Upper lobe of right lung (tissue), 1 donor: ENCODE measurements at regions not wholly inside any gene's neighbourhood (a gene's known extent, or its start where the extent isn't known, plus 50 kb on each side); places are given as distances from the start of the nearest gene placed in this dataset.

Experiments used
- ATAC-seq: fragments of 200-7000 bp; cut with Tn5 transposase; one replicate; pipeline ENCODE4 v1.9.1; 2020; ENCODE audit warnings: mild to moderate bottlenecking, moderate library complexity
- DNase-seq: peaks from one replicate; pipeline ENCODE4 v3.0.0-alpha.2; 2020
- H3K27ac ChIP-seq: fragments of 200-600 bp; one replicate; pipeline ENCODE4 v1.8.0; 2022
- H3K27me3 ChIP-seq: fragments of 200-600 bp; one replicate; pipeline ENCODE4 v1.8.0; 2022; ENCODE audit warnings: mild to moderate bottlenecking
- H3K36me3 ChIP-seq: fragments of 200-600 bp; one replicate; pipeline ENCODE4 v1.8.0; 2022
- H3K4me1 ChIP-seq: fragments of 200-600 bp; one replicate; pipeline ENCODE4 v1.8.0; 2022
- H3K4me3 ChIP-seq: fragments of 200-600 bp; one replicate; pipeline ENCODE4 v1.8.0; 2022; ENCODE audit warnings: mild to moderate bottlenecking
- H3K9me3 ChIP-seq: fragments of 200-600 bp; one replicate; pipeline ENCODE4 v1.8.0; 2022
- CTCF ChIP-seq: fragments of 200-600 bp; IDR thresholded peaks from one replicate; pipeline ENCODE4 v1.8.0; 2022; ENCODE audit warnings: antibody characterized with exemption
- intact Hi-C: fragments of 100-400 bp; cut with DNase I; formaldehyde crosslinking; loops from one replicate; pipeline ENCODE4 v1.11.0; 2022
- donor health status: DM: no; HTN: yes; CAD: no; lungs with severe emphysema.

DNA sequence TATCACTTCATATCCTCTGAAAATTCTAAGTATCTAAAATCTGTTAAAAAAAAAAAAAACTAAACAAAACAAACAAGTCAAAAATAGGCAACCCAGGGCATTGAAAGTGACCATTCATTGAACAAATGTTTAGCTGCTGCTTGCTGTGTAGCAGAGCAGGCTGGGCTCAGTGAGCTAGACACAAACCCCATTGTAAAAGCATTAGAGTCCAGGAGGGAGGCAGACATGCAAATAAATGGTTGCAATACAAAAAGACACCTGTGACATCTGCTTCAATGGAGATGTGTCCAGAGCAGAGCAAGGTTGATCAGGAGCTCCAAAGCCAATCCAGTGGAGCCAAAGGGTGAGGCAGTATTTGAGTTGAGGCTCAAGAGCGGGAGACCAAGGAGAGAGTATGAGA lies 267.3 kb upstream of the GATB start:
- H3K4me3 ChIP-seq: no peak overlapping the region
- no peaks in the 10 kb centered on the region for H3K9me3 ChIP-seq
- DNase-seq (no peak), ATAC-seq (no peak)
- no peak for TF ChIP-seq CTCF
- H3K4me1 ChIP-seq: no peaks in the 10 kb centered on the region
- intact Hi-C loops: no loop called here
- no peak overlapping the region for H3K27ac ChIP-seq
- H3K36me3 ChIP-seq: no peaks in the 10 kb centered on the region
- H3K27me3 ChIP-seq: no peaks in the 10 kb centered on the region

GRCh38 chr4:152024881-152025280 lies 264.1 kb upstream of the GATB start:
- H3K27ac ChIP-seq: no peak overlapping the region
- no peak overlapping the region for H3K4me3 ChIP-seq
- no peaks in the 10 kb centered on the region for H3K9me3 ChIP-seq
- TF ChIP-seq CTCF: no peak
- no peak for ATAC-seq
- intact Hi-C loops: no loop called here
- no peaks in the 10 kb centered on the region for H3K27me3 ChIP-seq
- H3K36me3 ChIP-seq: no peaks in the 10 kb centered on the region
- no peaks in the 10 kb centered on the region for H3K4me1 ChIP-seq
- no peak for DNase-seq

DNA sequence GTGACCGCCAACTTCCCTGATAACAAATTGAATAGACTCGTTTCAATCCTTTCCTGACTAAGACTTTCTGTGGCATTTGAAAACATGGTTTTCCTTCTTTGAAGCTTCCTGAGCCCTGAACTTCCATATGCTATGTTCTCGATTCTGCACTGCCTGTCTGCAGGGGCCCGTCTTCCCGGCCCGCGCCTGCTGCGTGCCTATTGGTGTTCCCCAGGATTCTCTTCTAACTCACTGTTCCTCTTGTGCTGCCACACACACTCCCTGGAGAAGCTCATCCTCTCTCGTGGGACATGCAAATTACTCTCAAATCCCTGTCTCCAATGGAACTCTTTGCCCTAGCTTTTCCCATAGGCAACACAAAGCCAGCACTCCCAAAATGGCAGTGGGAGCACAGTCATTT lies 262.9 kb upstream of the GATB start:
- Histone ChIP-seq H3K27me3 (no peaks in the 10 kb centered on the region), H3K27ac (no peak overlapping the region), H3K4me3 (no peak overlapping the region), H3K9me3 (no peaks in the 10 kb centered on the region), H3K36me3 (no peaks in the 10 kb centered on the region), H3K4me1 (no peaks in the 10 kb centered on the region)
- ATAC-seq (no peak), DNase-seq (no peak)
- no peak for TF ChIP-seq CTCF
- intact Hi-C loops: no loop called here

- no peaks in the 10 kb centered on the region for H3K9me3 ChIP-seq
- H3K4me3 ChIP-seq: no peak overlapping the region
- H3K36me3 ChIP-seq: no peaks in the 10 kb centered on the region
- no peak for TF ChIP-seq CTCF
- ATAC-seq (no peak), DNase-seq (no peak)
- H3K4me1 ChIP-seq: no peaks in the 10 kb centered on the region
- intact Hi-C loops: no loop called here
- H3K27me3 ChIP-seq: no peaks in the 10 kb centered on the region
- no peak overlapping the region for H3K27ac ChIP-seq
These were observed 261.7 kb upstream of the GATB start for GRCh38 chr4:152022543-152022942.

GRCh38 chr4:152021788-152022438 lies 261.1 kb upstream of the GATB start:
- Histone ChIP-seq H3K4me3 (no peak overlapping the region), H3K36me3 (no peaks in the 10 kb centered on the region), H3K27ac (no peak overlapping the region), H3K27me3 (no peaks in the 10 kb centered on the region), H3K4me1 (no peaks in the 10 kb centered on the region), H3K9me3 (no peaks in the 10 kb centered on the region)
- DNase-seq: no peak
- ATAC-seq: no peak
- intact Hi-C loops: no loop called here
- TF ChIP-seq CTCF: no peak

DNA sequence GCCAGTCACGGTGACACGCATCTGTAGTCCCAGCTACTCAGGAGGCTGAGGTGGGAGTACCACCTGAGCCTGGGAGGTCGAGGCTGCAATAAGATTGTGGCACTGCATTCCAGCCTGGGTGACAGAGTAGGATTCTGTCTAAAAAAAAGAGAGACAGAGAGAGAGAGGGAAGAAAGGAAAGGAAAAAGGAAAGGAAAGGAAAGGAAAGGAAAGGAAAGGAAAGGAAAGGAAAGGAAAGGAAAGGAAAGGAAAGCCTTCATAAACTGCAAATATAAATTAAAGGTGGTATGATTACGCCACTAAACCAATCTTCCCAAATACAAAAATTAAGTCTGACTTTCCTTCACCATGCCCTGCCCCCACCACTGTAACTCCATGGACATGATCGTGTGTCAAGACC lies 259.3 kb upstream of the GATB start:
- intact Hi-C loops: no loop called here
- TF ChIP-seq CTCF: no peak
- Histone ChIP-seq H3K36me3 (no peaks in the 10 kb centered on the region), H3K4me3 (no peak overlapping the region), H3K27ac (no peak overlapping the region), H3K27me3 (no peaks in the 10 kb centered on the region), H3K9me3 (no peaks in the 10 kb centered on the region), H3K4me1 (no peaks in the 10 kb centered on the region)
- ATAC-seq (no peak), DNase-seq (no peak)
